Astrocyte (in vitro differentiated cells and primary cell): ENCODE measurements at regions not wholly inside any gene's neighbourhood (a gene's known extent, or its start where the extent isn't known, plus 50 kb on each side); places are given as distances from the start of the nearest gene placed in this dataset.

Source experiments
- CTCF ChIP-seq: IDR thresholded peaks from 2 replicates; pipeline ENCODE4 v1.5.1; 2011; ENCODE audit warnings: low read depth, mild to moderate bottlenecking, inconsistent platforms, low read length, moderate library complexity; ENCODE audit not compliant: insufficient read depth
- EZH2 ChIP-seq: IDR thresholded peaks from 2 replicates; pipeline ENCODE4 v1.6.1; 2012; ENCODE audit warnings: mild to moderate bottlenecking, low read length, inconsistent platforms; ENCODE audit not compliant: insufficient read depth

GRCh38 chr6:135692426-135692825 lies 159.1 kb upstream of the PDE7B start:
- TF ChIP-seq CTCF, result no peak
- TF ChIP-seq EZH2, result no peak
